Brain microvascular endothelial cell (primary cell): ENCODE measurements at regions not wholly inside any gene's neighbourhood (a gene's known extent, or its start where the extent isn't known, plus 50 kb on each side); places are given as distances from the start of the nearest gene placed in this dataset.

Experiments used
- DNase-seq: peaks from one replicate; pipeline ENCODE4 v3.0.0-alpha.2; 2020
- H3K27ac ChIP-seq: fragments of 250-450 bp; sonication (Bioruptor Pico); 2 replicates; pipeline ENCODE4 v1.5.1; 2020; ENCODE audit warnings: mild to moderate bottlenecking, moderate library complexity
- H3K27me3 ChIP-seq: fragments of 250-450 bp; sonication (Bioruptor Pico); replicated peaks from 2 replicates; pipeline ENCODE4 v1.5.1; 2020; ENCODE audit warnings: mild to moderate bottlenecking
- H3K36me3 ChIP-seq: fragments of 250-450 bp; sonication (Bioruptor Pico); replicated peaks from 2 replicates; pipeline ENCODE4 v1.5.1; 2020; ENCODE audit warnings: mild to moderate bottlenecking
- H3K4me3 ChIP-seq: 2 replicates; pipeline ENCODE4 v1.5.1; 2011; ENCODE audit warnings: low read depth, mild to moderate bottlenecking, control low read depth, low read length, moderate library complexity
- CTCF ChIP-seq: IDR thresholded peaks from 2 replicates; pipeline ENCODE4 v1.5.1; 2011; ENCODE audit warnings: low read depth, mild to moderate bottlenecking, moderate library complexity, low read length, control low read depth, inconsistent platforms; ENCODE audit errors: missing control alignments
- in situ Hi-C: cut with HindIII; loops from 2 replicates; pipeline ENCODE4 v1.10.0; 2017; ENCODE audit warnings: low sequenced_read_pairs, low pct_ligation_motif_present

- no peak overlapping the region for H3K4me3 ChIP-seq
- H3K27ac ChIP-seq: no peak overlapping the region
- H3K27me3 ChIP-seq: no peaks in the 10 kb centered on the region
- in situ Hi-C loops: no loop called here
- DNase-seq: no peak
- TF ChIP-seq CTCF: no peak
- no peaks in the 10 kb centered on the region for H3K36me3 ChIP-seq
These were observed 140.4 kb downstream of the ERMARD start for GRCh38 chr6:169891846-169892245.

- in situ Hi-C loops: no loop called here
- no peaks in the 10 kb centered on the region for H3K36me3 ChIP-seq
- no peak for DNase-seq
These were observed 140.0 kb downstream of the ERMARD start for GRCh38 chr6:169891421-169891820.

DNA sequence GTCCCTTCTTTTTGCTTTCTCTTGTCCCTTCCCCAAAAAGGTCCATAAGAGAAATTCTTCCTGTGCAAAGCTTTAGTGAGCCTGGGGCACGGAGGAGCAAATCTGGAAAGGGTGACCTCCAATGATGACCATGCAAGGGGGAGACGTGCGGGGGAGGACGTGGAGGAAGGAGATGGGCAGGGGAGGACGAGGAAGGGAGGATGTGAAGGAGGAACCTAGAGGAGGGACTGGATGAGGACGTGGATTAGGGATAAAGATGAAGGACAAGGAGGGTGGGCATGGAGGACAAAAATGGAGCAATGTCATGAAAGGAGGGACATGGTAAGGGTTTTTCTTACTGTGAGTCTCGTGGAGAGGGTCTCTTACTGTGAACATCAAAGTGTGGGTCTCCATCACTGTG lies 139.5 kb downstream of the ERMARD start:
- in situ Hi-C loops: no loop called here
- DNase-seq: no peak
- Histone ChIP-seq H3K27me3 (no peaks in the 10 kb centered on the region), H3K4me3 (no peak overlapping the region), H3K36me3 (no peaks in the 10 kb centered on the region), H3K27ac (no peak overlapping the region)
- no peak for TF ChIP-seq CTCF

More at GRCh38 chr6:169891421-169891820, 140.0 kb downstream of the ERMARD start:
- no peak for TF ChIP-seq CTCF
- Histone ChIP-seq H3K27ac (no peak overlapping the region), H3K4me3 (no peak overlapping the region), H3K27me3 (no peaks in the 10 kb centered on the region)

- no peak for DNase-seq
- TF ChIP-seq CTCF: no peak
- no peaks in the 10 kb centered on the region for H3K36me3 ChIP-seq
- in situ Hi-C loops: no loop called here
- H3K27ac ChIP-seq: no peak overlapping the region
- no peaks in the 10 kb centered on the region for H3K27me3 ChIP-seq
- H3K4me3 ChIP-seq: no peak overlapping the region
These were observed 138.6 kb downstream of the ERMARD start for GRCh38 chr6:169890049-169890448.

DNA sequence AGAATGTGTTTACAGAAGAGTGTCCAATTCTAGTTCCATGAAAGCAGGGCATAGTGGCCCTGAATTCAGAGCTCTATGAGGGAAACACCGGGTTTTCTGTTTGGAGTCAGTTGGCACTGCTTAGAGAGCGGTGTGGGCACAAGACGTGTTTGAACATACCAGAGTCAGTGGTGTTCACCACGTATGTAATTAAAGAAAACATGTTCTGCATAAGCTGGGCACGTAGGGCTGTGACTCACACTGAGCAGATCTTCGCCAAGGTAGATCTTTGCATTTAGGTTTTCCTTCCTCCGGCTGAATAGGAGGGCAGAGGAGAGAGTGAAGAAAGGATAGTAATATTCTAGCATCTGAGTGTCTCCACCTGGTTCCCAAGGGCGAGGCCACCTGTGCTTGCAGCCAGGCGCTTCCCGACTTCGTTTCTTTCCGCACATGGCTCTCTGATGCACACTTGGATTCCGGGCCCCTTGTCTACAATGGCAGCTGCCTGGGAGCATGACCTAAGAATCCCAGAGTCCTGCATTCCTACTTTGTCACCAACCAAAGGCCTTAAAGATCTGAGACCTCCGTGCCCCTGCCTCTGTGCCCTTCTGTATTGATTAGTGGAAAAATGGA lies 136.2 kb downstream of the ERMARD start:
- H3K36me3 ChIP-seq: no peaks in the 10 kb centered on the region
- TF ChIP-seq CTCF: no peak
- no peak overlapping the region for H3K27ac ChIP-seq
- in situ Hi-C loops: no loop called here
- H3K27me3 ChIP-seq: no peaks in the 10 kb centered on the region
- no peak for DNase-seq
- no peak overlapping the region for H3K4me3 ChIP-seq

GRCh38 chr6:169886631-169887227 lies 135.3 kb downstream of the ERMARD start:
- in situ Hi-C loops: no loop called here
- H3K27ac ChIP-seq: no peak overlapping the region
- H3K36me3 ChIP-seq: no peaks in the 10 kb centered on the region
- H3K27me3 ChIP-seq: no peaks in the 10 kb centered on the region
- TF ChIP-seq CTCF: no peak
- H3K4me3 ChIP-seq: no peak overlapping the region
- DNase-seq: no peak
